Peyer's patch (tissue), 4 donors: ENCODE measurements at regions not wholly inside any gene's neighbourhood (a gene's known extent, or its start where the extent isn't known, plus 50 kb on each side); places are given as distances from the start of the nearest gene placed in this dataset.

ENCODE experiments used
- DNase-seq, 3 donors: peaks; one replicate each; pipeline ENCODE4 v3.0.0-alpha.2; 2017 to 2019
- H3K27ac ChIP-seq, 4 donors: fragments of 200-600 bp; sonication (generic); one replicate each; pipeline ENCODE4 v1.5.1; 2016 to 2019
- H3K27me3 ChIP-seq, 2 donors: fragments of 200-600 bp; sonication (generic); one replicate each; pipeline ENCODE4 v1.5.1; 2019
- H3K36me3 ChIP-seq, 3 donors: fragments of 200-600 bp; sonication (generic); one replicate each; pipeline ENCODE4 v1.5.1; 2016 to 2019
- H3K4me1 ChIP-seq, 4 donors: fragments of 200-600 bp; sonication (generic); one replicate each; pipeline ENCODE4 v1.5.1; 2016 to 2019
- H3K4me3 ChIP-seq, 4 donors: fragments of 200-600 bp; sonication (generic); 1 replicate in 3 of 4; 2 replicates in 1 of 4; pipeline ENCODE4 v1.5.1; 2016 to 2019; ENCODE audit warnings: mild to moderate bottlenecking in 1 of 4
- H3K9me3 ChIP-seq, 4 donors: fragments of 200-600 bp; sonication (generic); one replicate each; pipeline ENCODE4 v1.5.1; 2016 to 2019; ENCODE audit warnings: mild to moderate bottlenecking in 1 of 4
- CTCF ChIP-seq, 6 experiments: fragments of 450-650 bp in 4 of 6; fragments of 200-600 bp in 2 of 6; sonication (generic) in 1 of 6; IDR thresholded peaks; one replicate each; pipeline ENCODE4 v1.5.1; 2017 to 2019; ENCODE audit warnings: antibody characterized with exemption in 6 of 6, mild to moderate bottlenecking in 3 of 6, moderate library complexity in 1 of 6
- POLR2A ChIP-seq, 2 donors: fragments of 450-650 bp; IDR thresholded peaks; one replicate each; pipeline ENCODE4 v1.5.1; 2017; ENCODE audit warnings: antibody characterized with exemption in 2 of 2, mild to moderate bottlenecking in 2 of 2, moderate library complexity in 2 of 2

DNA sequence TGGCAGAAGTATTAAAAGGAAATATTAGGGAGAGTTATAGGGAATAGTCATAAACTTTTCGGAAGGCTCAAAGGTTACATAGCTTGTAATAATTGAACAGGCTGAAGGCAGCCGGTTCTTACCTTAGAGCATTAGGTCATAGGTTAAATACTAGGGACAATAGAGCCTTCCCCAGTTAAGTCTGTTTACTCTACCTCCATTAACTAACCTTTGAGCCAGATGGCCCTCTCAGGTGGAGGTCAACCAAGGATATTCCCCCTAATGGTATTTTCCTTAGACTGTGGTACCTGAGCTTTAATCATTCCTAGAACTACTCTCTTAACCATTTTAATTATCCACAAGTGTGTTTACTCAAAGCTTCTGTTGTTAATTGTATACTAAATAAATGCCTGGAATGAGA lies 920.9 kb upstream of the PABPC4L start:
- DNase-seq: no peak
- TF ChIP-seq POLR2A (IDR thresholded peaks at IDR 0.05) (no peak), CTCF (IDR thresholded peaks at IDR 0.05) (no peak)
- Histone ChIP-seq H3K36me3 (no peaks in the 10 kb centered on the region), H3K27ac (no peak overlapping the region), H3K4me3 (no peak overlapping the region), H3K27me3 (no peaks in the 10 kb centered on the region), H3K4me1 (no peaks in the 10 kb centered on the region), H3K9me3 (no peaks in the 10 kb centered on the region)

GRCh38 chr4:135120195-135120594 lies 918.6 kb upstream of the PABPC4L start:
- Histone ChIP-seq H3K27ac (no peak overlapping the region), H3K4me3 (no peak overlapping the region), H3K4me1 (no peaks in the 10 kb centered on the region), H3K9me3 (no peaks in the 10 kb centered on the region), H3K36me3 (no peaks in the 10 kb centered on the region), H3K27me3 (no peaks in the 10 kb centered on the region)
- no peak for DNase-seq
- TF ChIP-seq CTCF (IDR thresholded peaks at IDR 0.05): no peak
- TF ChIP-seq POLR2A (IDR thresholded peaks at IDR 0.05): no peak

DNA sequence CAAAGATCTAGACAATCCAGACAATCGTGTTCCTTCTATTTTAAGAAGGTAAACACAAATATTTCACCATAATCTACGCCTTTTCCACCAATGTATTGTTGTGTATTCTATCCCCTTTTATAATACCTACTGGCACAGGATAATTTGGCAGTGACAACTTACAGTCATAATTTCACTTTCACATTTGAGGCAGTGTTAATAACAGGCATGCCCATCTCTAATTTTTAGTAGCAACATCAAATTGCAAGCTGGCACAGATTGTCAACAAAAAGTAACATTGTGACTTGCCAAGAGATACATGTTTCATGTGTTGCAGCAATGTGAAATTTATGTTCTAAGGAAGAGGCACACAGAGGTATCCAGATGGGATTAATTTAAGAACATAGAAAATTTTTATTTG lies 912.5 kb upstream of the PABPC4L start:
- no peaks in the 10 kb centered on the region for H3K27me3 ChIP-seq
- H3K9me3 ChIP-seq: peaks cover 0 to 3% (median 0%) of the 10 kb centered on the region in 4 donors
- H3K27ac ChIP-seq: no peak overlapping the region
- no peaks in the 10 kb centered on the region for H3K36me3 ChIP-seq
- no peak for DNase-seq
- TF ChIP-seq POLR2A (IDR thresholded peaks at IDR 0.05) (no peak), CTCF (IDR thresholded peaks at IDR 0.05) (no peak)
- no peaks in the 10 kb centered on the region for H3K4me1 ChIP-seq
- H3K4me3 ChIP-seq: no peak overlapping the region

DNA sequence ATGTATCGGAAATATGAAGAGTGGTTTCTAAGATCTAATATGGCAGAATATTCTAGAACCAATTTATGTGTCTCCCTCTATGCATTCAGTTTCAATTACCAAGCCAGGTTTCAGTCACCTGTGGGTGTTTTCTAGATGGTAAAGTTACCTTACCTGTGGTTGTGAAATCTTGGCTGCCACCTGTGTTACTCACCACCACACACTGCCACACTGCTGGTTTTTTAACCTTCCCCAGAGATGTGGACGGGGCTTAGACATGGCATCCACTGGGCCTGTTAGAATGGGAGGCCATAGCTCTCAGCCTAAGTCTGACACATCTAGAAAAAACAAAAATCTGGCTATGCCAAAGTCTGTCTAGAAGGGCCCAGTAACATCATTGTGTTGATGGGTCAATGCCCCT lies 896.5 kb upstream of the PABPC4L start:
- Histone ChIP-seq H3K4me3 (no peak overlapping the region), H3K36me3 (no peaks in the 10 kb centered on the region), H3K27me3 (no peaks in the 10 kb centered on the region), H3K9me3 (no peaks in the 10 kb centered on the region), H3K27ac (no peak overlapping the region), H3K4me1 (no peaks in the 10 kb centered on the region)
- TF ChIP-seq CTCF (IDR thresholded peaks at IDR 0.05): no peak
- no peak for TF ChIP-seq POLR2A (IDR thresholded peaks at IDR 0.05)
- DNase-seq: no peak

- no peak for TF ChIP-seq POLR2A (IDR thresholded peaks at IDR 0.05)
- no peak for TF ChIP-seq CTCF (IDR thresholded peaks at IDR 0.05)
Observed at GRCh38 chr4:135073389-135073788, 871.8 kb upstream of the PABPC4L start.

GRCh38 chr4:135072553-135072952 lies 871.0 kb upstream of the PABPC4L start:
- Histone ChIP-seq H3K27me3 (no peaks in the 10 kb centered on the region), H3K9me3 (no peaks in the 10 kb centered on the region), H3K36me3 (no peaks in the 10 kb centered on the region), H3K4me1 (no peaks in the 10 kb centered on the region), H3K4me3 (no peak overlapping the region), H3K27ac (no peak overlapping the region)
- DNase-seq: no peak
- TF ChIP-seq CTCF (IDR thresholded peaks at IDR 0.05) (no peak), POLR2A (IDR thresholded peaks at IDR 0.05) (no peak)

More at GRCh38 chr4:135073389-135073788, 871.8 kb upstream of the PABPC4L start:
- H3K27ac ChIP-seq: no peak overlapping the region
- H3K27me3 ChIP-seq: no peaks in the 10 kb centered on the region
- DNase-seq: no peak
- H3K4me1 ChIP-seq: no peaks in the 10 kb centered on the region
- no peaks in the 10 kb centered on the region for H3K36me3 ChIP-seq
- no peaks in the 10 kb centered on the region for H3K9me3 ChIP-seq
- H3K4me3 ChIP-seq: no peak overlapping the region
